ENCODE measurements at regions not wholly inside any gene's neighbourhood (a gene's known extent, or its start where the extent isn't known, plus 50 kb on each side); places are given as distances from the start of the nearest gene placed in this dataset.

GRCh38 chr11:35077709-35078469 is 61.1 kb upstream of the CD44 start:
- H3K4me3 ChIP-seq (ENCODE audit: low read depth, low read length, poor library complexity, severe bottlenecking) = peak overlapping the region; percentile 35
- no peak for TF ChIP-seq EZH2phosphoT487 (IDR thresholded peaks at IDR 0.05; ENCODE audit: borderline replicate concordance, low read depth, low read length)
- TF ChIP-seq CTCF (conservative IDR thresholded peaks at IDR 0.05; ENCODE audit: low read length) = no peak
- intact Hi-C loops (cut with micrococcal nuclease; ENCODE audit: unreplicated experiment) = loop anchor here (1.0 to 5.0 kb wide), 4 partner anchors 19 to 84 kb away; no protein-coding TSS in a partner anchor
- POLR2A ChIA-PET = interaction anchor here (0.6 to 3.6 kb wide), 7 partner anchors 11 to 87 kb away, joined by 3 to 22 read pairs (median 4); no protein-coding TSS in a partner anchor
- BruUV-seq (replicated peaks) = no TSS peak
- H3K9me3 ChIP-seq (ENCODE audit: low read length) = no peaks in the 10 kb centered on the region
- no peaks in the 10 kb centered on the region for H3K9me2 ChIP-seq (ENCODE audit: insufficient read depth, low read length)
- peak overlapping the region; percentile 67 for H3K4me2 ChIP-seq (ENCODE audit: low read length)
- no peaks in the 10 kb centered on the region for H3K36me3 ChIP-seq (ENCODE audit: insufficient read depth, low read length)
- H3K79me2 ChIP-seq (ENCODE audit: insufficient read depth, low read depth, low read length) = no peaks in the 10 kb centered on the region
- no peaks in the 10 kb centered on the region for H4K20me1 ChIP-seq (ENCODE audit: insufficient read depth, low read length)
- H2AFZ ChIP-seq (ENCODE audit: low read length) = peak overlapping the region; percentile 85
- DNase-seq (ENCODE audit: low spot score) = peak; percentile 85
- H3K4me1 ChIP-seq (ENCODE audit: insufficient read depth, low read length, poor library complexity, severe bottlenecking) = peaks cover 50% of the 10 kb centered on the region
- peak overlapping the region; percentile 89 for H3K27ac ChIP-seq (ENCODE audit: low read depth, low read length, poor library complexity, severe bottlenecking)
- CTCF ChIA-PET (ENCODE audit: unreplicated experiment) = interaction anchor here (1.0 to 1.2 kb wide), 2 partner anchors 10 to 12 kb away, joined by 4 to 7 read pairs; no protein-coding TSS in a partner anchor

GRCh38 chr11:35078470-35078735 is 60.6 kb upstream of the CD44 start:
- CTCF ChIA-PET (ENCODE audit: unreplicated experiment) = interaction anchor here (1.0 to 1.2 kb wide), 2 partner anchors 9 to 11 kb away, joined by 4 to 7 read pairs; no protein-coding TSS in a partner anchor
- Histone ChIP-seq H3K9me3 (ENCODE audit: low read length) (no peaks in the 10 kb centered on the region), H3K4me3 (ENCODE audit: low read depth, low read length, poor library complexity, severe bottlenecking) (peak overlapping the region; percentile 35), H3K27ac (ENCODE audit: low read depth, low read length, poor library complexity, severe bottlenecking) (peak overlapping the region; percentile 89), H3K4me2 (ENCODE audit: low read length) (peak overlapping the region; percentile 67), H3K4me1 (ENCODE audit: insufficient read depth, low read length, poor library complexity, severe bottlenecking) (peaks cover 55% of the 10 kb centered on the region), H3K79me2 (ENCODE audit: insufficient read depth, low read depth, low read length) (no peaks in the 10 kb centered on the region), H2AFZ (ENCODE audit: low read length) (peak overlapping the region; percentile 85; the same call in 1 of the 2 replicates), H3K36me3 (ENCODE audit: insufficient read depth, low read length) (no peaks in the 10 kb centered on the region), H4K20me1 (ENCODE audit: insufficient read depth, low read length) (no peaks in the 10 kb centered on the region), H3K9me2 (ENCODE audit: insufficient read depth, low read length) (no peaks in the 10 kb centered on the region)
- TF ChIP-seq EZH2phosphoT487 (IDR thresholded peaks at IDR 0.05; ENCODE audit: borderline replicate concordance, low read depth, low read length) = no peak
- no peak for TF ChIP-seq CTCF (conservative IDR thresholded peaks at IDR 0.05; ENCODE audit: low read length)
- intact Hi-C loops (cut with micrococcal nuclease; ENCODE audit: unreplicated experiment) = loop anchor here (1.0 to 5.0 kb wide), 4 partner anchors 20 to 84 kb away; no protein-coding TSS in a partner anchor
- no peak for DNase-seq (ENCODE audit: low spot score)
- BruUV-seq (replicated peaks) = no TSS peak
- POLR2A ChIA-PET = interaction anchor here (0.6 to 3.6 kb wide), 7 partner anchors 10 to 87 kb away, joined by 3 to 22 read pairs (median 4); no protein-coding TSS in a partner anchor

- intact Hi-C loops (cut with micrococcal nuclease; ENCODE audit: unreplicated experiment) = loop anchor here (2.0 to 5.0 kb wide), 2 partner anchors 21 to 83 kb away; no protein-coding TSS in a partner anchor
- H3K79me2 ChIP-seq (ENCODE audit: insufficient read depth, low read depth, low read length) = no peaks in the 10 kb centered on the region
- peaks cover 62% of the 10 kb centered on the region for H3K4me1 ChIP-seq (ENCODE audit: insufficient read depth, low read length, poor library complexity, severe bottlenecking)
- H3K36me3 ChIP-seq (ENCODE audit: insufficient read depth, low read length) = no peaks in the 10 kb centered on the region
- DNase-seq (ENCODE audit: low spot score) = no peak
- POLR2A ChIA-PET = interaction anchor here (0.9 to 1.6 kb wide), 2 partner anchors 8 to 9 kb away, joined by 3 to 11 read pairs; no protein-coding TSS in a partner anchor
- no peak overlapping the region for H3K4me3 ChIP-seq (ENCODE audit: low read depth, low read length, poor library complexity, severe bottlenecking)
- H3K9me2 ChIP-seq (ENCODE audit: insufficient read depth, low read length) = no peaks in the 10 kb centered on the region
- no peaks in the 10 kb centered on the region for H3K9me3 ChIP-seq (ENCODE audit: low read length)
- H3K27ac ChIP-seq (ENCODE audit: low read depth, low read length, poor library complexity, severe bottlenecking) = no peak overlapping the region
- H4K20me1 ChIP-seq (ENCODE audit: insufficient read depth, low read length) = no peaks in the 10 kb centered on the region
- H2AFZ ChIP-seq (ENCODE audit: low read length) = no peak overlapping the region
- CTCF ChIA-PET (ENCODE audit: unreplicated experiment) = no interaction called here
- TF ChIP-seq CTCF (conservative IDR thresholded peaks at IDR 0.05; ENCODE audit: low read length) = no peak
- no peak for TF ChIP-seq EZH2phosphoT487 (IDR thresholded peaks at IDR 0.05; ENCODE audit: borderline replicate concordance, low read depth, low read length)
- H3K4me2 ChIP-seq (ENCODE audit: low read length) = no peak overlapping the region
- BruUV-seq (replicated peaks) = no TSS peak
Measured at GRCh38 chr11:35079611-35080010, 59.4 kb upstream of the CD44 start.
